Tibial artery (tissue), 4 donors: ENCODE measurements at regions not wholly inside any gene's neighbourhood (a gene's known extent, or its start where the extent isn't known, plus 50 kb on each side); places are given as distances from the start of the nearest gene placed in this dataset.

Experiments
- DNase-seq, 2 donors: peaks; one replicate each; pipeline ENCODE4 v3.0.0-alpha.2; 2019
- H3K27ac ChIP-seq, 2 donors: fragments of 200-600 bp; sonication (generic) in 1 of 2; 1 replicate in 1 of 2; 2 replicates in 1 of 2; pipeline ENCODE4 v1.5.1; 2018 to 2019; ENCODE audit warnings: mild to moderate bottlenecking in 1 of 2
- H3K27me3 ChIP-seq, 2 donors: fragments of 200-600 bp; sonication (generic) in 1 of 2; one replicate each; pipeline versions ENCODE4 v1.5.1 to v1.6.0; 2016 to 2019
- H3K36me3 ChIP-seq, 3 donors: fragments of 200-600 bp; sonication (generic) in 2 of 3; one replicate each; pipeline ENCODE4 v1.5.1; 2016 to 2019; ENCODE audit warnings: mild to moderate bottlenecking in 2 of 3
- H3K4me1 ChIP-seq, 4 donors: fragments of 200-600 bp; sonication (generic) in 2 of 4; 1 replicate in 3 of 4; 2 replicates in 1 of 4; pipeline ENCODE4 v1.5.1; 2016 to 2019
- H3K4me3 ChIP-seq, 2 donors: fragments of 200-600 bp; sonication (generic) in 1 of 2; 1 replicate in 1 of 2; 2 replicates in 1 of 2; pipeline ENCODE4 v1.5.1; 2018 to 2019; ENCODE audit warnings: mild to moderate bottlenecking in 2 of 2
- H3K9me3 ChIP-seq, 3 donors: fragments of 200-600 bp; sonication (generic) in 1 of 3; one replicate each; pipeline ENCODE4 v1.5.1; 2016 to 2019
- CTCF ChIP-seq, 2 experiments: fragments of 200-600 bp in 1 of 2; fragments of 450-650 bp in 1 of 2; IDR thresholded peaks; one replicate each; pipeline ENCODE4 v1.5.1; 2017 to 2019; ENCODE audit warnings: antibody characterized with exemption in 2 of 2, mild to moderate bottlenecking in 1 of 2, moderate library complexity in 1 of 2
- intact Hi-C: fragments of 100-400 bp; cut with DNase I; formaldehyde crosslinking; loops from one replicate; pipeline ENCODE4 v1.15.0; 2023; ENCODE audit warnings: low total_unique reads

- Histone ChIP-seq H3K27me3 (no peaks in the 10 kb centered on the region), H3K4me1 (peaks cover 0 to 44% (median 12%) of the 10 kb centered on the region in 4 donors), H3K4me3 (no peak overlapping the region), H3K36me3 (no peaks in the 10 kb centered on the region), H3K27ac (peak overlapping the region in 1 of 2 donors; percentile 35), H3K9me3 (no peaks in the 10 kb centered on the region)
- TF ChIP-seq CTCF (IDR thresholded peaks at IDR 0.05): no peak
- intact Hi-C loops: no loop called here
- no peak for DNase-seq
Measured at GRCh38 chr2:55811048-55811447, 112.5 kb downstream of the EFEMP1 start.

DNA sequence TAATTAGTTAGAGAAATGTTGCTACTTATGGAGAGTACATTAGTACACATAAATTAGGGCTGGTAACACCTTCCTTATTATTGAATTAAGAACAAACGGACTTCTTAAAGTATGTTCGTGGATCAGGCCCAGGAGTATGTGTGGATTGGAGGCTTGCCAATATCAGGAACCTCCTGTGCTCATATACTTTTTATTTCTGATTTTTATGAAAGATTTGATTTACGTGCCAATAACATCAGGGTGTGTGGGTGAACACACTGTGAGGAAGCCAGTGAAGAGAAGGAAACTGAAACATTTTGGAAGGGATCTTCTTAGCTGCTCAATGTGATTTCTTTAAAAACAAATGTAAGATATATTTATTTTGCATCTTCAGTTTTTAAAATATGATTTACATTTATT, 113.0 kb downstream of the EFEMP1 start:
- intact Hi-C loops: no loop called here

GRCh38 chr2:55809875-55810621, 113.5 kb downstream of the EFEMP1 start:
- Histone ChIP-seq H3K4me3 (no peak overlapping the region), H3K9me3 (no peaks in the 10 kb centered on the region), H3K27ac (peak overlapping the region in 1 of 2 donors; percentile 35), H3K27me3 (no peaks in the 10 kb centered on the region), H3K4me1 (peaks cover 0 to 54% (median 17%) of the 10 kb centered on the region in 4 donors), H3K36me3 (no peaks in the 10 kb centered on the region)
- intact Hi-C loops: no loop called here
- DNase-seq: peak; percentile 65 to 67
- no peak for TF ChIP-seq CTCF (IDR thresholded peaks at IDR 0.05)

More for the DNA sequence above, 113.0 kb downstream of the EFEMP1 start:
- DNase-seq: no peak
- Histone ChIP-seq H3K27me3 (no peaks in the 10 kb centered on the region), H3K4me1 (peaks cover 0 to 48% (median 15%) of the 10 kb centered on the region in 4 donors), H3K27ac (peak overlapping the region in 1 of 2 donors; percentile 35), H3K36me3 (no peaks in the 10 kb centered on the region), H3K4me3 (no peak overlapping the region), H3K9me3 (no peaks in the 10 kb centered on the region)
- TF ChIP-seq CTCF (IDR thresholded peaks at IDR 0.05): no peak

DNA sequence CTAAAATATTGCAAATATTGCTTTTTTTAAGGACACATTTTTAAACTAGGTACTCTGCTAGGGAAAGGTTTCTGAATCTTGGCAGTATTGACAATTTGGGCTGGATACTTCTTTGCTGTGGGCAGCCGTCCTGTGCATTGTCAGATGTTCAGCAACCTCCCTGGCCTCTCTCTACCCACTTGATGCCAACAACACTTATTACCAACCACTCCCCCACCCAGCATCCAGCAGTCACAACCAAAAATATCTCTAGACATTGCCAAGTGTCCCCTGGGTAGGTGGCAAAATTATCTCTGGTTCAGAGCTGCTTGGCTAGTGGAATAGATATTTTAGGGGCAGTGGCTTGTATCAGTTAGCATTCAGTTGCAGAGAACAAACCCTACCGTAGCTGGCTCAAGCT, 114.3 kb upstream of the PNPT1 start:
- intact Hi-C loops: no loop called here
- Histone ChIP-seq H3K9me3 (no peaks in the 10 kb centered on the region), H3K4me3 (no peak overlapping the region), H3K4me1 (peaks cover 0 to 71% (median 26%) of the 10 kb centered on the region in 4 donors), H3K27ac (peak overlapping the region in 1 of 2 donors; percentile 36), H3K36me3 (no peaks in the 10 kb centered on the region), H3K27me3 (no peaks in the 10 kb centered on the region)
- no peak for TF ChIP-seq CTCF (IDR thresholded peaks at IDR 0.05)
- no peak for DNase-seq

- H3K4me1 ChIP-seq: peaks cover 0 to 58% (median 24%) of the 10 kb centered on the region in 4 donors
- H3K27ac ChIP-seq: peak overlapping the region in 1 of 2 donors; percentile 38
- no peaks in the 10 kb centered on the region for H3K9me3 ChIP-seq
- H3K4me3 ChIP-seq: no peak overlapping the region
- no peak for DNase-seq
- no peaks in the 10 kb centered on the region for H3K27me3 ChIP-seq
- no peak for TF ChIP-seq CTCF (IDR thresholded peaks at IDR 0.05)
- intact Hi-C loops: no loop called here
- H3K36me3 ChIP-seq: no peaks in the 10 kb centered on the region
Measured at GRCh38 chr2:55805686-55806085, 112.0 kb upstream of the PNPT1 start.
